Esophagus squamous epithelium (tissue), 4 donors: ENCODE measurements at regions not wholly inside any gene's neighbourhood (a gene's known extent, or its start where the extent isn't known, plus 50 kb on each side); places are given as distances from the start of the nearest gene placed in this dataset.

ENCODE experiments used
- POLR2A ChIP-seq, 4 donors: fragments of 450-650 bp; IDR thresholded peaks; one replicate each; pipeline ENCODE4 v1.6.1; 2017; ENCODE audit warnings: antibody characterized with exemption in 4 of 4, mild to moderate bottlenecking in 4 of 4, moderate library complexity in 3 of 4
- TF ChIP-seq, protein P1 (sequence below), 6 experiments: fragments of 450-650 bp in 4 of 6; fragments of 200-600 bp in 2 of 6; sonication (generic) in 2 of 6; IDR thresholded peaks; one replicate each; pipeline ENCODE4 v1.5.1; 2016 to 2019; ENCODE audit warnings: antibody characterized with exemption in 6 of 6, mild to moderate bottlenecking in 4 of 6, moderate library complexity in 4 of 6

DNA sequence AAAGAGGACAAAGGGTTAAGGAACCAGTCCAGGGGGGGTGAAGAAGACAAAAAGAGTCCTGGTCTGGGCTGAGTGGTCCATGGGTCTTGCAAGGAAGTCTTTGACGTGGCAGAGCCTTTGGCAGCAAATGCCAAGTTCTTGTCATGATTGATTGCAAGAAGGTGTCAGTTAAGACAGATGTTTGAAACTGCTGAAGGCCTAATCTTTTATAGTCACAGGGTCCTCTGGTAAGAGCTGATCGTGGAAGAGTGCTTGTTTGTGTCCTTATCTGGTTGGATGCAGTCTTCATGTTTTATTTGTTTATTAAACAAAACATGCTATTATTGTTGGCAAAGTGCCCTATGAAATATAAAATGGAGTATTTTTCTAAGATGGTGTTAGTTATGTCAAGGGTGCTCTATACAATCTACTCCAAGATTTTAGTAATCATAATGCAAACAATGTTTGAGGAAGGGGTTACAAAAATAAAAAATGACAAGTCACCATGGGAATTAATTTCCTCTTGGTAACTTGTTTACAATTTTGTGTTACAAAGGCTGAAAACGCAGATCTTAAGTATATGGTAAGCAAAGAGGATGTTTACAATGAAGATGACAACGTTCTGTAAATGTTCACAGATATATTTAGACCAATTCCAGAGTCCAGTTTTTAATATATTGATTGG is 85.9 kb downstream of the MAGED4 start:
- no peak for TF ChIP-seq POLR2A (IDR thresholded peaks at IDR 0.05)
- TF ChIP-seq, protein P1, sequence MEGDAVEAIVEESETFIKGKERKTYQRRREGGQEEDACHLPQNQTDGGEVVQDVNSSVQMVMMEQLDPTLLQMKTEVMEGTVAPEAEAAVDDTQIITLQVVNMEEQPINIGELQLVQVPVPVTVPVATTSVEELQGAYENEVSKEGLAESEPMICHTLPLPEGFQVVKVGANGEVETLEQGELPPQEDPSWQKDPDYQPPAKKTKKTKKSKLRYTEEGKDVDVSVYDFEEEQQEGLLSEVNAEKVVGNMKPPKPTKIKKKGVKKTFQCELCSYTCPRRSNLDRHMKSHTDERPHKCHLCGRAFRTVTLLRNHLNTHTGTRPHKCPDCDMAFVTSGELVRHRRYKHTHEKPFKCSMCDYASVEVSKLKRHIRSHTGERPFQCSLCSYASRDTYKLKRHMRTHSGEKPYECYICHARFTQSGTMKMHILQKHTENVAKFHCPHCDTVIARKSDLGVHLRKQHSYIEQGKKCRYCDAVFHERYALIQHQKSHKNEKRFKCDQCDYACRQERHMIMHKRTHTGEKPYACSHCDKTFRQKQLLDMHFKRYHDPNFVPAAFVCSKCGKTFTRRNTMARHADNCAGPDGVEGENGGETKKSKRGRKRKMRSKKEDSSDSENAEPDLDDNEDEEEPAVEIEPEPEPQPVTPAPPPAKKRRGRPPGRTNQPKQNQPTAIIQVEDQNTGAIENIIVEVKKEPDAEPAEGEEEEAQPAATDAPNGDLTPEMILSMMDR (IDR thresholded peaks at IDR 0.05), result no peak
